Endothelial cell of umbilical vein (primary cell): ENCODE measurements at regions not wholly inside any gene's neighbourhood (a gene's known extent, or its start where the extent isn't known, plus 50 kb on each side); places are given as distances from the start of the nearest gene placed in this dataset.

ENCODE experiments used
- EZH2 ChIP-seq: IDR thresholded peaks from 2 replicates; pipeline ENCODE4 v1.6.1; 2012; ENCODE audit warnings: borderline replicate concordance, low read depth, mild to moderate bottlenecking, moderate library complexity, low read length, inconsistent platforms; ENCODE audit not compliant: severe bottlenecking
- POLR2A ChIP-seq: IDR thresholded peaks from 2 replicates; pipeline ENCODE4 v1.6.1; 2012; ENCODE audit warnings: low read depth, mild to moderate bottlenecking, control low read depth, low read length
- TF ChIP-seq, protein P1 (sequence below), 2 donors: IDR thresholded peaks; 1 replicate in 1 of 2; 2 replicates in 1 of 2; pipeline ENCODE4 v1.5.1; 2011; ENCODE audit warnings: low read length in 2 of 2, mild to moderate bottlenecking in 2 of 2, moderate library complexity in 2 of 2, control low read depth in 1 of 2, inconsistent platforms in 1 of 2, low read depth in 1 of 2; ENCODE audit not compliant: insufficient read depth in 1 of 2; ENCODE audit errors: extremely low read depth in 1 of 2

DNA sequence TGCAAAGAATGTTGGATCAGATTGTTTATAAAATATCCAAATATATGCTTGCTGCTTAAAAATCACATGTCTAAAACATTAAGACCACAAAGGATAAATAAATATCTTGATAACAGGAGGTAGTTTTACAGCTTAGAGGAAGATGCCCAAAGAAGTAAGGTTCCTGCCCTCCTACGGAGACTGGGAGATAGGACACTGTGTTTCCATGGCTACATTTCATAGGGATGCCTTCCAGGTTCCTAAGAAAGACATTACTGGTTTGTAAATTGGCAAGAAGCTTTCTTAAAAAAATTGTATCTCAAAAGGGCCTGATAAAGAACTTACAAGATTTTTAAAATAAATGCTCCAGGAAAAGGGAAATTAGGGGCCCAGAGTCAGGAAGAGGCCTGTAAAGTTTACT is 437.2 kb downstream of the HINT1 start:
- TF ChIP-seq POLR2A (no peak), EZH2 (no peak)
- TF ChIP-seq, protein P1, sequence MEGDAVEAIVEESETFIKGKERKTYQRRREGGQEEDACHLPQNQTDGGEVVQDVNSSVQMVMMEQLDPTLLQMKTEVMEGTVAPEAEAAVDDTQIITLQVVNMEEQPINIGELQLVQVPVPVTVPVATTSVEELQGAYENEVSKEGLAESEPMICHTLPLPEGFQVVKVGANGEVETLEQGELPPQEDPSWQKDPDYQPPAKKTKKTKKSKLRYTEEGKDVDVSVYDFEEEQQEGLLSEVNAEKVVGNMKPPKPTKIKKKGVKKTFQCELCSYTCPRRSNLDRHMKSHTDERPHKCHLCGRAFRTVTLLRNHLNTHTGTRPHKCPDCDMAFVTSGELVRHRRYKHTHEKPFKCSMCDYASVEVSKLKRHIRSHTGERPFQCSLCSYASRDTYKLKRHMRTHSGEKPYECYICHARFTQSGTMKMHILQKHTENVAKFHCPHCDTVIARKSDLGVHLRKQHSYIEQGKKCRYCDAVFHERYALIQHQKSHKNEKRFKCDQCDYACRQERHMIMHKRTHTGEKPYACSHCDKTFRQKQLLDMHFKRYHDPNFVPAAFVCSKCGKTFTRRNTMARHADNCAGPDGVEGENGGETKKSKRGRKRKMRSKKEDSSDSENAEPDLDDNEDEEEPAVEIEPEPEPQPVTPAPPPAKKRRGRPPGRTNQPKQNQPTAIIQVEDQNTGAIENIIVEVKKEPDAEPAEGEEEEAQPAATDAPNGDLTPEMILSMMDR (IDR thresholded peaks at IDR 0.05; ENCODE audit: extremely low read depth in 1 of 2, insufficient read depth in 1 of 2, low read depth in 1 of 2, low read length in 2 of 2) = no peak
